Body of pancreas (tissue), 4 donors: ENCODE measurements at regions not wholly inside any gene's neighbourhood (a gene's known extent, or its start where the extent isn't known, plus 50 kb on each side); places are given as distances from the start of the nearest gene placed in this dataset.

Source experiments
- CTCF ChIP-seq, 7 experiments: fragments of 450-650 bp in 4 of 7; fragments of 200-600 bp in 3 of 7; sonication (generic) in 3 of 7; IDR thresholded peaks; one replicate each; pipeline ENCODE4 v1.5.1; 2016 to 2019; ENCODE audit warnings: antibody characterized with exemption in 7 of 7
- POLR2A ChIP-seq, 3 donors: fragments of 450-650 bp; IDR thresholded peaks; one replicate each; pipeline ENCODE4 v1.6.1; 2016; ENCODE audit warnings: antibody characterized with exemption in 3 of 3, mild to moderate bottlenecking in 2 of 3

- no peak for TF ChIP-seq CTCF (IDR thresholded peaks at IDR 0.05)
- TF ChIP-seq POLR2A (IDR thresholded peaks at IDR 0.05), result no peak
Observed at GRCh38 chr1:30505853-30506252, 217.5 kb downstream of the MATN1 start.
